HG02938 (cell line): ENCODE measurements at regions not wholly inside any gene's neighbourhood (a gene's known extent, or its start where the extent isn't known, plus 50 kb on each side); places are given as distances from the start of the nearest gene placed in this dataset.

Source experiments
- ATAC-seq: cut with Tn5 transposase; IDR thresholded peaks from one replicate; pipeline ENCODE4 v1.9.1; 2021; ENCODE audit warnings: mild to moderate bottlenecking, moderate library complexity; ENCODE audit not compliant: unreplicated experiment

- no peak for ATAC-seq
These were observed 1530.6 kb downstream of the PLA2G4A start for GRCh38 chr1:188359315-188359714.

- no peak for ATAC-seq
These were observed 1535.2 kb downstream of the PLA2G4A start for GRCh38 chr1:188363943-188364342.

- ATAC-seq, result no peak
These were observed 1536.2 kb downstream of the PLA2G4A start for GRCh38 chr1:188364927-188365449.

GRCh38 chr1:188365874-188366273 lies 1537.1 kb downstream of the PLA2G4A start:
- no peak for ATAC-seq

GRCh38 chr1:188367661-188368060 lies 1538.9 kb downstream of the PLA2G4A start:
- no peak for ATAC-seq

- no peak for ATAC-seq
These were observed 1542.6 kb downstream of the PLA2G4A start for GRCh38 chr1:188371295-188371806.

GRCh38 chr1:188372821-188373220 lies 1544.1 kb downstream of the PLA2G4A start:
- ATAC-seq, result no peak

- no peak for ATAC-seq
These were observed 1554.1 kb downstream of the PLA2G4A start for GRCh38 chr1:188382851-188383250.

GRCh38 chr1:188386161-188386560 lies 1557.4 kb downstream of the PLA2G4A start:
- ATAC-seq, result no peak

GRCh38 chr1:188386666-188387065 lies 1557.9 kb downstream of the PLA2G4A start:
- no peak for ATAC-seq

GRCh38 chr1:188394677-188395076 lies 1565.9 kb downstream of the PLA2G4A start:
- ATAC-seq, result no peak

- ATAC-seq, result no peak
These were observed 1568.8 kb downstream of the PLA2G4A start for GRCh38 chr1:188397521-188397920.

GRCh38 chr1:188402986-188403385 lies 1574.2 kb downstream of the PLA2G4A start:
- no peak for ATAC-seq

GRCh38 chr1:188406636-188407035 lies 1577.9 kb downstream of the PLA2G4A start:
- ATAC-seq, result no peak

- ATAC-seq, result no peak
These were observed 1591.4 kb downstream of the PLA2G4A start for GRCh38 chr1:188420177-188420576.

GRCh38 chr1:188423073-188423472 lies 1594.3 kb downstream of the PLA2G4A start:
- ATAC-seq, result no peak

- no peak for ATAC-seq
These were observed 1595.4 kb downstream of the PLA2G4A start for GRCh38 chr1:188424176-188424575.

- no peak for ATAC-seq
These were observed 1596.9 kb downstream of the PLA2G4A start for GRCh38 chr1:188425687-188426086.

GRCh38 chr1:188426561-188426960 lies 1597.8 kb downstream of the PLA2G4A start:
- no peak for ATAC-seq

GRCh38 chr1:188427642-188428041 lies 1598.9 kb downstream of the PLA2G4A start:
- ATAC-seq, result no peak

- no peak for ATAC-seq
These were observed 1600.6 kb downstream of the PLA2G4A start for GRCh38 chr1:188429386-188429785.

GRCh38 chr1:188432427-188432826 lies 1603.7 kb downstream of the PLA2G4A start:
- no peak for ATAC-seq

- ATAC-seq, result no peak
These were observed 1604.7 kb downstream of the PLA2G4A start for GRCh38 chr1:188433425-188433824.
